OCI-LY1 (cell line): ENCODE measurements at regions not wholly inside any gene's neighbourhood (a gene's known extent, or its start where the extent isn't known, plus 50 kb on each side); places are given as distances from the start of the nearest gene placed in this dataset.

Experiments
- EZH2 ChIP-seq: fragments of 200-600 bp; sonication (generic), shearing (Covaris generic); IDR thresholded peaks from 2 replicates; pipeline ENCODE4 v1.8.0; 2017; ENCODE audit warnings: borderline replicate concordance, mixed run types, mild to moderate bottlenecking, antibody characterized with exemption, low read length, moderate library complexity, mixed read lengths
- TF ChIP-seq, protein P1 (sequence below): fragments of 200-600 bp; sonication (generic), shearing (Covaris generic); IDR thresholded peaks from 2 replicates; pipeline ENCODE4 v1.5.1; 2017; ENCODE audit warnings: mild to moderate bottlenecking, antibody characterized with exemption, low read length, moderate library complexity, mixed read lengths

- TF ChIP-seq, protein P1, sequence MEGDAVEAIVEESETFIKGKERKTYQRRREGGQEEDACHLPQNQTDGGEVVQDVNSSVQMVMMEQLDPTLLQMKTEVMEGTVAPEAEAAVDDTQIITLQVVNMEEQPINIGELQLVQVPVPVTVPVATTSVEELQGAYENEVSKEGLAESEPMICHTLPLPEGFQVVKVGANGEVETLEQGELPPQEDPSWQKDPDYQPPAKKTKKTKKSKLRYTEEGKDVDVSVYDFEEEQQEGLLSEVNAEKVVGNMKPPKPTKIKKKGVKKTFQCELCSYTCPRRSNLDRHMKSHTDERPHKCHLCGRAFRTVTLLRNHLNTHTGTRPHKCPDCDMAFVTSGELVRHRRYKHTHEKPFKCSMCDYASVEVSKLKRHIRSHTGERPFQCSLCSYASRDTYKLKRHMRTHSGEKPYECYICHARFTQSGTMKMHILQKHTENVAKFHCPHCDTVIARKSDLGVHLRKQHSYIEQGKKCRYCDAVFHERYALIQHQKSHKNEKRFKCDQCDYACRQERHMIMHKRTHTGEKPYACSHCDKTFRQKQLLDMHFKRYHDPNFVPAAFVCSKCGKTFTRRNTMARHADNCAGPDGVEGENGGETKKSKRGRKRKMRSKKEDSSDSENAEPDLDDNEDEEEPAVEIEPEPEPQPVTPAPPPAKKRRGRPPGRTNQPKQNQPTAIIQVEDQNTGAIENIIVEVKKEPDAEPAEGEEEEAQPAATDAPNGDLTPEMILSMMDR, result no peak
- no peak for TF ChIP-seq EZH2
These were observed 98.4 kb downstream of the PTCSC3 start for GRCh38 chr14:36078080-36078479.
